ENCODE measurements at regions not wholly inside any gene's neighbourhood (a gene's known extent, or its start where the extent isn't known, plus 50 kb on each side); places are given as distances from the start of the nearest gene placed in this dataset.

- no peak for TF ChIP-seq CTCF (IDR thresholded peaks at IDR 0.05)
- no peak for TF ChIP-seq POLR2A (IDR thresholded peaks at IDR 0.05)
Measured at GRCh38 chr9:78386348-78386747, 89.4 kb downstream of the PSAT1 start.

Measured in uterus (tissue), 2 donors.